GM18511 (cell line): ENCODE measurements at regions not wholly inside any gene's neighbourhood (a gene's known extent, or its start where the extent isn't known, plus 50 kb on each side); places are given as distances from the start of the nearest gene placed in this dataset.
"Not testable (repeated sequence)": the region's sequence is repeated elsewhere in the genome, so short reads cannot be mapped to it uniquely, and the experiment has no call there.

Experiments used
- ATAC-seq: cut with Tn5 transposase; IDR thresholded peaks from one replicate; pipeline ENCODE4 v1.9.1; 2021; ENCODE audit warnings: mild to moderate bottlenecking, moderate library complexity; ENCODE audit not compliant: unreplicated experiment

GRCh38 chr14:48331421-48331820, 656.0 kb upstream of the MDGA2 start:
- no peak for ATAC-seq

GRCh38 chr14:48325486-48325885, 650.1 kb upstream of the MDGA2 start:
- no peak for ATAC-seq

DNA sequence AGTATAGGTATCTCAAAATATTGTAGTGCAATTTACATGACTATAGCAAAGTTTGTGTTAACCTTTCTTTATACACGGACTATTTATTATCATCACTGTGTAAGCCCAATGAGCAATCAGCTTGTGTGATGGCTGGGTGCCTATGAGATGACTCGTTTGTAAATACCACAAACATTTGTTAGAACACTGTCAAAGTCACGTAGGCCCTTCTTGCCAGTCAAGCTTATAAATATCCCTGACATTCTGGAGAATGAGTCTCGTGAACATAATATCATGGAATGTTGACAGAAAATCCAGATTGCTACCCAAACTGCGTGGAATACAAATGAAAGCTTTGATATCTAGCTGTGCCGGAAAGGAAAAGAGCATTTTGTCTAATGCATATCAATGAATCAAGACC, 648.3 kb upstream of the MDGA2 start:
- ATAC-seq = no peak

DNA sequence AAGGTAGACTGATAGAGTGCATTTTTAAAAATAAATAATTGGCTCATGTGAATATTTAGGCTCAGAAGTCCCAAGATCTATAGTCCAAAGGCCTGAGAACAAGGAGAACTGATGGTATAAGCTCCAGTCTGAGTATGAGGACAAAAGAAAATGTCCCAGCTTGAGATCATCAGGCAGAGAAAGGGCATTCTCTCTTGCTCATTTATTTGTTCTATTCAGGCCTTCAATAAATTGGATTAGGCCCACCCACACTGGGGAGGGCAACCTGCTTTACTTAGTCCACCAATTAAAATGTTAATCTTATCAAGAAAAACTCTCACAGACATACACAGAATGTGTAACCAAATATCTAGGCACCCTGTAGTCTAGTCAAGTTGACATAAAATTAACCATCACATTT, 644.4 kb upstream of the MDGA2 start:
- ATAC-seq = no peak

- ATAC-seq = no peak
Observed at GRCh38 chr14:48304729-48305128, 629.3 kb upstream of the MDGA2 start.

GRCh38 chr14:48289701-48290100, 614.3 kb upstream of the MDGA2 start:
- ATAC-seq = no peak

GRCh38 chr14:48285217-48285616, 609.8 kb upstream of the MDGA2 start:
- not testable (repeated sequence) for ATAC-seq

DNA sequence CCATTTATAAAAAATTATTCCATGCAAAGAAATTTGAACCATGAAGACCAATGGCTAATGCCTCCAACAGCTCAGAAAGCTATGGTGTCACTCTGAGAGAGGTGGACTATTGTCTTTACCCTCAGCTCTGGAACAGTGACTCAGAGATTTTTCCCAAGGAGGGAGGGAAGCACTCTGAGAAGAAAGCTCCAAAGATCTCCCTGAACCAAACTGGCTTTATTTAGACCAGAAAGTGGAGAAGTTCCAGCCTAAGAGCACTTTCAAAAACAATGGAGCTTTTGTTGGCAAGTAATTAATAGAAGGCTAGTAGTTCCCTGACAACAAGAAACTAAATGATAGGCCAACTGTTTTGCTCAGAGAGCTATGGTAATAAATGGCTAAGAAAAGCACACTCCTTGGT, 599.9 kb upstream of the MDGA2 start:
- ATAC-seq = no peak

GRCh38 chr14:48274826-48275225, 599.4 kb upstream of the MDGA2 start:
- no peak for ATAC-seq

- ATAC-seq = not testable (repeated sequence)
Observed at GRCh38 chr14:48267926-48268325, 592.5 kb upstream of the MDGA2 start.

- ATAC-seq = not testable (repeated sequence)
Observed at GRCh38 chr14:48266201-48266600, 590.8 kb upstream of the MDGA2 start.

DNA sequence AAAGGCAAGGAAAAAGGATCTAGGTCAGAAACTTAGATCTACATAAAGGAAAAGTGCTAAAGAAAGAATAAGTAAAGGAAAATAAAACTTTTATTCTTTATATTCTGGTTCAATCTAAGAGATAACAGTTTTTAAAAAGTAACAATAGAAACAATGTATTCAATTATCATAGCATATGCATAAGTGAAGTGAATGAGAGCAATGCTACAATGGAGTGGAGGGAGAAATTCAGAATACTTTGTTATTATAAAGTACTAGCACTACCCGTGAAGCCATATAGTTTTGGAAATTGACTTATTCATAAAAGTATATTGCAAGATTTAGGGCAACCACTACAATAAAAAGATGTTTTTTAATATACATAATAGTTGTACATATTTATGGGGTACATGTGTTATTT, 586.0 kb upstream of the MDGA2 start:
- ATAC-seq = no peak

DNA sequence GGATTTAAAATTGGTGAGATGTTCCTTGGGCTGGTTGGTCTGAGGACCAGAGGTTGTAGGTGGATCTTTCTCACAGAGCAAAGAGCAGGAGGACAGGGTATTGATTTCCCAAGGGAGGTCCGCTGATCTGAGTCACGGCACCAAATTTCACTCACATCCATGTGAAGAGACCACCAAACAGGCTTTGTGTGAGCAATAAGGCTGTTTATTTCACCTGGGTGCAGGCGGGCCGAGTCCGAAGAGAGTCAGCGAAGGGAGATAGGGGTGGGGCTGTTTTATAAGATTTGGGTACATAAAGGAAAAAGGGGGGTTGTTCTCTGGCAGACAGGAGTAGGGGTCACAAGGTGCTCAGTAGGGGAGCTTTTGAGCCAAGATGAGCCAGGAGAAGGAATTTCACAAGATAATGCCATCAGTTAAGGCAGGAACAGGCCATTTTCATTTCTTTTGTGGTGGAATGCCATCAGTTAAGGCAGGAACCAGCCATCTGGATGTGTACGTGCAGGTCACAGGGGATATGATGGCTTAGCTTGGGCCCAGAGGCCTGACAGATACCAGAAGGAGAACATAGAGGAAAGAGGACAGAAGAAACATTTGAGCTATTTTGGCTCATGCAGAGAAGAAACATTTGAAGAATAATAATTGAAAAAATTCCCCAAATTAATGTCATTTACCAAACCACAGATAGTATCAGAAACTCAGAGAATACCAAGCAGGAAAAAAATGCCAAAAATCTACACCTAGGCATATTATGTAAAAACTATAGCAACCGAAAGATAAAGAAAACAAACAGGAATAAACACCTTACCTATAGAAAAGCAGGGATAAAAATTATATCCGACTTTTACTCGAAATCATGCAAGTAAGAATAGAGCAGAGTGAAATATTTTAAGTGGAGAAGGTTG, 585.2 kb upstream of the MDGA2 start:
- ATAC-seq = not testable (repeated sequence)

DNA sequence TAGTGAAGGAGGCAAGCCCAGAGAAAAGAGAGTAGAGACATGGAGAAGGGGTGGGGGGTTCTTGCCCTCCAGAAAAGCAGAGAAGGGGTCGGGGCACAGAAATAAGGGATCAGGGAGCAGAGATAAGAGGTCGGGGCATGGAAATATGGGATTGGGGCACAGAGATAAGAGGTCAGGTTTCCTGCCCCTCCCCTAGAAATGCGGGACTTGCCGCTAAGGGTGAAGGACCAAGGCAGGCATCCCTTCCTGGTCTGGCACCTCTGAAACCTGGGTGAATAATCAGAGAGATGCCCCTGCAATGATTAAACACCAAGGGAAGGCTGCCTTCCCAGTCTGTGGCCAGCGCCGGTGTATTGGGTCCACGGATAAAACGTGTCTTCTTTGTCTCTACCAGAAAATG, 584.5 kb upstream of the MDGA2 start:
- ATAC-seq = not testable (repeated sequence)

DNA sequence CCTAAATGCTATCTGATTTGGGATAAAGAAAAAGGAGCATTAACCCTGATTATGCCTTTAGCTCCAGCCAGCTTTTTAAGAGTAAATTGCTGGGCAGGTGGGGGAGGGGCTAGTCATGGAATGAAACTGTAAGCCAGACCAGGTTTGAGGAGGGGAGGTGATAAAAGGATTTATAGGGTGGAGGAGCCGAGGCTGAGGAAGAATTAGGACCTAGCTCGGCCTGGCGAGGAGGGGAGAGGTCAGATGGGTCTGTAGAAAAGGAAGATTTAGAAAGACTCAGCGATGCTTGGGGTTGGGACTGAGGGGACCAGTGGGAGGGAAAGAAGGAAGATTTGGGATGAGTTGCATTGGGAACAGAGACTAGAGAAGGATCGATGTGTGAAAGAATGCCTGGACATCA, 583.8 kb upstream of the MDGA2 start:
- not testable (repeated sequence) for ATAC-seq

GRCh38 chr14:48258703-48259102, 583.3 kb upstream of the MDGA2 start:
- not testable (repeated sequence) for ATAC-seq

- ATAC-seq = no peak
Observed at GRCh38 chr14:48253020-48253419, 577.6 kb upstream of the MDGA2 start.

DNA sequence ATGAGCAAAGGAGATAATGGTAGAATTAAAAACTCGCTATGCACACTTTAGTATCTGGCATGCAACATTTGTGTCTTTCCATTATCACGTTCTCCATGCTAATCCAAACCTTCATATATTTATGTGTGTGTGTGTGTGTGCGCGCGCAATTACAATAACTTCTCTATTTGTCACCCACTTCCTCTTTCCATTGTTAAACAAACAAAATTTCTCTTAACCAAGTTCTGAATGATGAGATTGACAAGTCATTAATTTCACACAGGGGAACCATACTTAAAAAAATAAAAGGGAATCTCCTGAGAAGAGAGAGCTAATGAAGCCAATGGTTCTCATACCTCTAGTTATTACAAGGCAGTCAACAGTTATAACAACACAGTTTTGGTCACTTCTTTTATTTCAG, 575.9 kb upstream of the MDGA2 start:
- ATAC-seq = no peak

GRCh38 chr14:48250575-48250974, 575.2 kb upstream of the MDGA2 start:
- no peak for ATAC-seq

DNA sequence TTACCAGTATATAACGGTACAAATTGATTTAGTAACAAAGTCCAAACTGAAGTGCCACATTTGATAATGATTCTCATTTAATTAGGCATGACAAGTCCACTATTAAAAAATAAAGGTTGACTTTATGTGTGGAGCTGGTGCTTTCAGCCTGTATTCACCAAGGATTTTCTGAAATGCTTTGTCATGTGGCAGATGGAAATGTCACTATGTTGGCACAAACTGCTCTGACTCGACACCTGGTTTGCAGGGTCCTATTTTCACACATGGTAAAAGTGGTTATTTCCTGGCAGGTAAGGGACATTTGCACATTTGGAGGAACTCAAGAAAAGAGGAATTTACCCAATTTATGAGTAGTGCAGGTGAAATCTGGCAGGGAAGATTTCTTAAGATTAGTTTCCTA, 572.6 kb upstream of the MDGA2 start:
- no peak for ATAC-seq

- ATAC-seq = no peak
Observed at GRCh38 chr14:48243900-48244299, 568.5 kb upstream of the MDGA2 start.

GRCh38 chr14:48229091-48229490, 553.7 kb upstream of the MDGA2 start:
- ATAC-seq = no peak

DNA sequence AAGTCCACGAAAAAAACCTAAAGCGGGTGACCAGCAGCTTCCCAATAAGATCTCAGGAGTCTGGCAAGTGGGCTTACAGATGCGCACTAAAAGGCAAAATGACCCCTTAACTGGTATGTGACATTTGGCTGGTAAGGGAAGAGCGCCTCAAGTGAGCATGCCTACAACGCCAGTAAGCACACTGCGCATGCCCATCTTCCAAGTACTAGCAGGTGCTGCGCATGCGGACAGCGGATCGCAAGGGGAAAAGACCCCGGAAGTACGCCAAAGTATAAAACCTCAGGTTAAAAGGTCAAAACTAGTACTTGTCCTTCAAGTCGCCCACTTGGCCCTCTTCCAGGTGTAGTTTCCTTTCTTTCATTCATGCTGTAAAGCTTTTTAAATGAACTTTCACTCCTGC, 518.5 kb upstream of the MDGA2 start:
- ATAC-seq = no peak
